GM18517 (cell line): ENCODE measurements at regions not wholly inside any gene's neighbourhood (a gene's known extent, or its start where the extent isn't known, plus 50 kb on each side); places are given as distances from the start of the nearest gene placed in this dataset.

ENCODE experiments used
- ATAC-seq: cut with Tn5 transposase; IDR thresholded peaks from one replicate; pipeline ENCODE4 v1.9.1; 2021; ENCODE audit warnings: mild to moderate bottlenecking, moderate library complexity; ENCODE audit not compliant: unreplicated experiment

GRCh38 chr12:42977451-42978230, 388.1 kb upstream of the PRICKLE1 start:
- ATAC-seq = no peak

GRCh38 chr12:42976620-42977019, 387.1 kb upstream of the PRICKLE1 start:
- ATAC-seq = no peak

- no peak for ATAC-seq
Measured at GRCh38 chr12:42976122-42976521, 386.6 kb upstream of the PRICKLE1 start.

GRCh38 chr12:42969355-42969754, 379.8 kb upstream of the PRICKLE1 start:
- no peak for ATAC-seq

- ATAC-seq = no peak
Measured at GRCh38 chr12:42968426-42968825, 378.9 kb upstream of the PRICKLE1 start.

GRCh38 chr12:42967850-42968249, 378.3 kb upstream of the PRICKLE1 start:
- no peak for ATAC-seq

GRCh38 chr12:42963988-42964387, 374.4 kb upstream of the PRICKLE1 start:
- ATAC-seq = no peak

- no peak for ATAC-seq
Measured at GRCh38 chr12:42962384-42962783, 372.8 kb upstream of the PRICKLE1 start.

GRCh38 chr12:42961395-42961794, 371.8 kb upstream of the PRICKLE1 start:
- ATAC-seq = no peak

GRCh38 chr12:42960087-42960527, 370.6 kb upstream of the PRICKLE1 start:
- no peak for ATAC-seq

GRCh38 chr12:42958291-42958674, 368.7 kb upstream of the PRICKLE1 start:
- no peak for ATAC-seq

GRCh38 chr12:42957561-42958290, 368.2 kb upstream of the PRICKLE1 start:
- ATAC-seq = no peak

- no peak for ATAC-seq
Measured at GRCh38 chr12:42957136-42957535, 367.6 kb upstream of the PRICKLE1 start.

- ATAC-seq = no peak
Measured at GRCh38 chr12:42953021-42953420, 363.5 kb upstream of the PRICKLE1 start.

GRCh38 chr12:42946871-42947381, 357.4 kb upstream of the PRICKLE1 start:
- ATAC-seq = no peak

- no peak for ATAC-seq
Measured at GRCh38 chr12:42945927-42946326, 356.4 kb upstream of the PRICKLE1 start.

GRCh38 chr12:42944516-42944915, 355.0 kb upstream of the PRICKLE1 start:
- no peak for ATAC-seq

GRCh38 chr12:42936991-42937390, 347.4 kb upstream of the PRICKLE1 start:
- no peak for ATAC-seq

GRCh38 chr12:42936260-42936659, 346.7 kb upstream of the PRICKLE1 start:
- no peak for ATAC-seq

GRCh38 chr12:42935756-42936155, 346.2 kb upstream of the PRICKLE1 start:
- no peak for ATAC-seq

- ATAC-seq = no peak
Measured at GRCh38 chr12:42935090-42935489, 345.5 kb upstream of the PRICKLE1 start.

- ATAC-seq = no peak
Measured at GRCh38 chr12:42933461-42934081, 344.0 kb upstream of the PRICKLE1 start.
